DMS153 treated with DMSO at 0.1 percent for 48 hours (cell line): ENCODE measurements at regions not wholly inside any gene's neighbourhood (a gene's known extent, or its start where the extent isn't known, plus 50 kb on each side); places are given as distances from the start of the nearest gene placed in this dataset.
"Not testable (repeated sequence)": the region's sequence is repeated elsewhere in the genome, so short reads cannot be mapped to it uniquely, and the experiment has no call there.

Source experiments
- DNase-seq: peaks from one replicate; lab custom pipeline; 2025; ENCODE audit not compliant: unreplicated experiment; lab: John Stamatoyannopoulos, UW

DNA sequence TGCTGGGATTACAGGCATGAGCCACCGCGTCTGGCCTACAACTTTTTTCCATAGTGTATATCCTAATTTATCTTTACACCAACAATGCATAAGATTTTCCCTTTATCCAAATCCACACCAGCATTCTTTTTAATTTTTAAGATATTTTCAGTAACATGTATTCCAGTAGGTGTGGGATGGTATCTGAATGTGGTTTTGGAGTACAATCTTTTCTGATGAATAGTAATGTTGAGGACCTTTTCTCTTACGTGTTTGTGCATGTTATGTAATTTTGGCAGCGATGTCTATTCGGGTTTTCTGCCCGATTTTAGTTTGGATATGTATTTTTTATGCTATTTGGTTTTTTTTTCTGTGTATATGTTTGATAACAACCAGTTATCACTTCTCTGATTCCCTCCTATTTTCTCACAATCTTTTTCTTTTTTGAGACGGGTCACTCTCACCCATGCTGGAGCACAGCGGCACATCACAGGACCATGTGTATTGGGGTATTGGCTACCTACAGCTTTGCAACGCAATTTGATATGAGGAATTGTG, 114.6 kb upstream of the GRK3 start:
- no peak for DNase-seq

GRCh38 chr22:25451480-25452114, 112.9 kb upstream of the GRK3 start:
- no peak for DNase-seq

- no peak for DNase-seq
These were observed 112.3 kb upstream of the GRK3 start for GRCh38 chr22:25452116-25452700.

- DNase-seq, result no peak
These were observed 111.4 kb upstream of the GRK3 start for GRCh38 chr22:25453058-25453457.

DNA sequence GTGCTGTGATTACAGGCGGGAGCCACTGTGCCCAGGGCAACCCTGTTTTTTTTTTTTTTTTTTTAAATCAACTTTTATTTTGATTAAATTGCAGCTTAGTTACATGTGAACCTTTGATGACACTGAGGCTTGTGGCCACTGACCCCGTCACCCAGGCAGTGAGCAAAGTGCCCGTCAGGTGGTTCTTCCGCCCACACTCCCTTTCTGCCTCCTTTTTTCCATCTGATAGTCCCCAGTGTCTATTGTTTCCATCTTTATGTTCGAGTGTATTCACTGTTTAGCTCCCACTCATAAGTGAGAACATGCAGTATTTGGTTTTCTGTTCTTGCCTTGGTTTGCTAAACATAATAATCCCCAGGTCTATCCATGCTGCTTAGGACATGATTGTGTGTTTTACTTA, 110.9 kb upstream of the GRK3 start:
- no peak for DNase-seq

DNA sequence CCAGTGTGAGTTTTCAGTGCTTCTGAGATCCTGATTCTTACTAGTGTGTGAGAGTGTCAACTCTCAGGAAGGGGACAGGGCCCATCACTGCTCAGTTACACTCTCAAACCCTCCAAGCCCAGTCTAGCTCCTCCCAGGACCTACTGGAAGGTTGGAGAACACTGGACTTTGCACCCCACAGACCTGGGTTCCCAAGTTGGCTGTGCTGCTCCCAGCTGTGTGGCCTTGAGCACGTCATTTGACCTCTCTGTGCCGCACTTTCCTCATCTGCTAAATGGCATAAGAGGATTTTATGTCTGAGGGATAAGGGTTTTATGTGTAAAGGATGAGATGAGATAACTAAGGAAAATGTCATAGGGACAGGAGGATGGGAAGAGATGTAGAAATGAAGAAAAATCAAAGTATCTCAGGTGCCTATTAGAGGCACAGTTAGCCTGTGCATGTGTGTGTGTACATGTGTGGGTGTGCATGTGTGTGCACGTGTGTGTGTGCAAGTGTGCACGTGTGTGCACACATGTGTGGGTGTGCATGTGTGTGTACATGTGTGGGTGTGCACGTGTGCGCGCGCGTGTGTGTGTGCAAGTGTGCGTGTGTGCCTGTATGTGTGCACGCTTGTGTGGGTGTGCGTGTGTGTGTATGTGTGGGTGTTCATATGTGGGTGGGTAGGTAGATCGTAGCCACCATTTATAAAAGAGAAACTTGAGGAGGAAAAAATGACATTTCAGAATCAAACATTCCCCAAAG, 108.0 kb upstream of the GRK3 start:
- not testable (repeated sequence) for DNase-seq

- not testable (repeated sequence) for DNase-seq
These were observed 105.8 kb upstream of the GRK3 start for GRCh38 chr22:25458631-25459030.

DNA sequence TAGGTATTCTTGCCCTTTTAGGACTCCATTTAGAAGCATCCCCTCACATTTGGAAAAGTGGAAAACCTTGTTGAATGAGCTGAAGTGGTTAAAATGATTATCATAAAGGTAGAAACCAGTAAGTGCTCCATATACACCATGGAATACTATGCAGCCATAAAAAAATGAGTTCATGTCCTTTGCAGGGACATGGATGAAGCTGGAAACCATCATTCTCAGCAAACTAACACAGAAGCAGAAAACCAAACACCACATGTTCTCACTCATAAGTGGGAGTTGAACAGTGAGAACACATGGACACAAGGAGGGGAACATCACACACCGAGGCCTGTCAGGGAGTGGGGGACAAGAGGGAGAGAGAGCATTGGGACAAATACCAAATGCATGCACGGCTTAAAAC, 103.8 kb upstream of the GRK3 start:
- not testable (repeated sequence) for DNase-seq

- no peak for DNase-seq
These were observed 103.2 kb upstream of the GRK3 start for GRCh38 chr22:25461301-25461700.

DNA sequence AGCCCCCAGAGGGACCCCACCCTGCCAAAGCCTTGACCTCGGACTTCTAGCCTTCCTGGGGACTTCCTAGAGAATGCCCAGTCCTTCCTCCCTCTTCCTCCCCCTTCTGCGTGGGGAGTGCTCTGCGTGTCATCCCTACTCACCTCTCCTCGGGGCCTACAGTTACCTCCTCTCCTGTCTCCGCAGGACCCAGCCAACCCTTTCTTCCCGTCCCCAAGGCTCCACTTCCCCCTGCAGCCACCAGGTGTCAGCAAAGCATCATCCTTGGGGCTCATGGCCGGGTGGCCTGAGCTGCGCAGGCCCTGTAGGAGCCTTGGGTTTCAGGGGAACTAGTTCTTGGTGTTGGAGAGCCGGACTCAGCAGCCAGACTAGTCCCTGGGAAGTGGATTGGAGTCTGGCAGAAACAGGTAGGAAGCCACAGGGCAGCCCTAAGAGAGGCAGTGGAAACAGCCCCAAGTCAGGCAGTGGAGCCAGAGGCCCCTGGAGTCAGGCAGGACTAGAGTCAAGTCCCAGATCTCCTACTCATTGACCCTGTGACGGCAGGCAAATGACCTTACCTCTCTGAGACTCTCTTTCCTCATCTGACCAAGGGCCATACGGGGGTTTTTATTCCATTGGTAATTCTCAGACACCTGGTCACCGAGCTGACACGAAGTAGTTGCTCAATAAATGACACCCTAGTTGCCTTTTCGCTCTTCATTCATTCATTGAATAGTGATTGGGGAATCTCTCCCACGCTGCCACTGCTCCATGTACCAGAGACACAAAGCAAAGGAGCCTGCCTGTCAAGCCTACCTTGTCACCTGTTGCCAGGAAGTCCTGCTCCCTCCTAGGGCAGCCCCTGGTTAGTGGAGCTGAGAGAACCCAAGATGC, 101.8 kb upstream of the GRK3 start:
- peak; percentile 41 for DNase-seq

DNA sequence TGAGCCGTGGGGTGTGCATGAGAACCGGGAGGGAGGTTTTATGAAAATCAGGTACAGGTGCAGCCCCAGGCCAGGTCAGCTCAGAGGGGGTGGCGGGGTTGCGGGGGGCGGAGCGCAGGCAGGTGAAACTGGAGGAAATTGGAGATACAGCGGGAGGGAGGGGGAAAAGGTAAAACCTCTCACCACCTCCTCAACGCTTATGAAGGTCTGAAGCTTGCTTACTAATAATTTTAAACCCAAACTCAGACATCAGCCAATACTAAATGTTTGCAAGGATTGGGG, 101.2 kb upstream of the GRK3 start:
- DNase-seq, result not testable (repeated sequence)

DNA sequence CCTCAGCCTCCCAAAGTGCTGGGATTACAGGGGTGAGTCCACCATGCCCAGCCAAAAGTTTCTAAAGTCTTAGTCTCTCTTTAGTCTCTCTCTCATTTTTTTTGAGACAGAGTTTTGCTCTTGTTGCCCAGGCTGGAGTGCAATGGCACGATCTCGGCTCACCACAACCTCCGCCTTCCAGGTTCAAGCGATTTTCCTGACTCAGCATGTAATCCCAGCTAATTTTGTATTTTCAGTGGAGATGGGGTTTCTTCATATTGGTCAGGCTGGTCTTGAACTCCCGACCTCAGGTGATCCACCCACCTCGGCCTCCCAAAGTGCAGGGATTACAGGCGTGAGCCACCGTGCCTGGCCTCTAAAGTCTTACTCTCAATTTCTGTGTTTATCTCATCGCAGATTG, 100.1 kb upstream of the GRK3 start:
- DNase-seq, result not testable (repeated sequence)

DNA sequence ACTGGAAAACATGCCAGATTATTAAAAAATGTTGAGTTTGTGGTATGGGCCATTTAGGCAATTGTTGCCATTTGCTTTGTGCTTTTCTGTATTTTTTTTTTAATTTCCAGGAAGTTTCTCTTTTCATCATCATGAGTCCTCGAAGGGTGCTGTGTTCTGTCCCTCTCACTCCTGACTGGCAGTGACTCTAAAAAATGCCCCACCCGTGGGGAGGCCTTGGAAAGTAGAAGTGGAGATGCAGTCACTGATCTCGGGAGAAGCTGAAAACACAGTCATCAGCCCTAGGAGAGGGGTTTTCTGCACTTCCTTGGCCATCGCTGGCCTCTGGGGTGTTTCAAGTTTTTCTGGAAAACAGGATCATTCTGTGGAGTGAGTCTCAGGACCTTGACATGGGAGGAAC, 98.5 kb upstream of the GRK3 start:
- DNase-seq, result no peak

DNA sequence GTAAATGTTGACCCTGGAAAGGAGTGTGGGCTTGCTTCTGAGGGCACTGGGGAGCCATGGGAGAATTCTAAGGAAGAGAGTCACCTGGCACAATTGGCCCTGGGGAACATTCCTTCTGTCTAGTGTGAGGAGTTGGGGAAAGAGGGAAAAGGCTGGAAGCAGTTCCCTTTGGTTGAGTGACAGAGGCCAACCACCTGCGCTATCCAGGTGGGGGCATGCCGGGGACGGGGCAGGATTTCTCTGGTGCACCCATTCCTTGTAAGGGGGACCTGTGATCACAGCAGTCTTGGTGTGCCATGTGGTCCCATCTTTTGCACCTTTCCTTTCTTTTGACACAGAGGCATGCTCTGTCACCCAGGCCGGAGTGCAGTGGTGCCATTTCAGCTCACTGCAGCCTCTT, 92.1 kb upstream of the GRK3 start:
- DNase-seq, result no peak

DNA sequence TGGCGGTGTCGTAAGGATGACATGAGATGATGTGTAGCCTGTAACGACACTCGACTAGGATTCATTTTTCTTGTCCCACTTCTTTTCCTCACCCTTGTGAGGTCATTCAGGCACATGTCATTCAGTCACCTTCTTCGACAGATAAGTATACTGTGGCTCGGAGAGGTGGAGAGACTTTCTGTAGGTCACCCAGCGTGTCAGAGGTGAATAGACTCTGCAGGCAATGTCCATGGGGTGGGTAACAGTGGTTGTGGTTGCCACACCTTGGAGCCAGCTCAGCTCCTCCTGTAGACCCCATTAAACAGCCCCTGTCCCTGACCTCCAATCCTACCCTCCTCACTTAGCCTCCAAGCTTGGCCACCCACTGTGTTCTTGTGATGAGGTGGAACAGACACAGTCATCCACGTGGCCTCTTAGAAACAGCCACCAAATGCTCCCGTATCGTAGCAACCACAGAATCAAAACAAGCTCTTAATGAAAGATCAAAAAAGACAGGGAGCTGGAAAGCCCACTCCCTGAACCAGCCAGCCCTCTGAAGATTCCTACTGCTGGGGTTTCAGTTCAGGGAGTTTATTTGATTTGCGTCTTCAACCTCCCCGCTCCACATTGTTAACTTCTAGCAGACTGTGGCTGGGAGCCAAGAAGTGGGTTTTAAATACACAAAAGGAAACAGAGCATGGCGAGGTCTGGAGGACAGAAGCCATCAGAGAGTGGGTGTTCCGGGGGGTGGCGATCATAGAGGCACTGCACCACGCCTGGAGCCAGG, 89.0 kb upstream of the GRK3 start:
- DNase-seq, result peak; percentile 77

DNA sequence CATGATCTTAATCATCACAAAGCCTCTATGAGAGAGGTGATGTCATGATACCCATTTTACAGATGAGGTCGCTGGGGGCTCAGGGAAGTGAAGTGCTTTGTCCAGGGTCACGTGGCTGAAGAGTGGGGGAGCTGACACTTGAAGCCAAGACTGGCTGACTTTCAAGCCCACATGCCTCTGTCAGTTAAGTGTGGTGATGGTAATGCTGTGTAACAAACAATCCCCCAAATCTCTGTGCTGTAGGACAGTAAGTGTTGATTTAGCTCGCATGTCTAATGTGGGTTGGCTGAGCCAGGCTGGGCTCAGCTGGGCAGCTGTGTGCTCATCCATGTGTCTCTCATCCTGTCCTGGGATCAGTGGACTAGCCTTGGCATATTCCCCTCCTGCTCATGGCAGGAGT, 87.1 kb upstream of the GRK3 start:
- no peak for DNase-seq

GRCh38 chr22:25478111-25478510, 86.4 kb upstream of the GRK3 start:
- no peak for DNase-seq

DNA sequence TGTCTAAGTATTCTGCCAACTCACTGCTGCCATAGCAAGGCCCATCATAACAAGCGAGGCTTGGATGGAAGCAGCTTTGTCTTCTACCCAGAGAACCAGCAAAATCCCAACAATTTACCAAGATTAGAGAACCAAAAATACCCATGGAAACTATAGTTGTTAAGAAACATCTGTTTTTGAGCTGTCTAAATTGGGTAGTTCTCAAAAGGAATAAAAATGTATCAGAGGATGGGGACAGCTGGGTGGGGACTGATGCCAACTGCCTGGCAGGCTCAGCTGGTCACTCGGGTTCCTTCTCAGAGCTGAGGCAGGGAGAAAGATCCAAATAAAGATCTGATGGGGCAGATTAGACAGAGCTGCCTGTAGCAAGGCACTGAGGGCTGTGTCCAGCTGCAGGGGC, 85.9 kb upstream of the GRK3 start:
- no peak for DNase-seq

DNA sequence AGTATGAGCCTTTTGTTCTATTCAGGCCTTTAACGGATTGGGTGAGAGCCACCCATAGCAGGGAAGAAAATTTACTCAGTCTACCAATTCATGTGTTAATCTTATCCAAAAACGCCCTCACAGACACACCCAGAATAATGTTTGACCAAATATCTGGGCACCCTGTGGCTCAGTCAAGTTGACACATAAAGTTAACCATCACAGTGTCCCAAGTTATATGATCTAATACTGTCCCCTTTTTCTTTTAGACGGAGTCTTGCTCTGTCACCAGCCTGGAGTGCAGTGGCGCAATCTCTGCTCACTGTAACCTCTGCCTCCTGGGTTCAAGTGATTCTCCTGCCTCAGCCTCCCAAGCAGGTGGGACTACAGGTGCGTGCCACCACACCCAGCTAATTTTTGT, 83.6 kb upstream of the GRK3 start:
- DNase-seq, result not testable (repeated sequence)

- DNase-seq, result no peak
These were observed 82.2 kb upstream of the GRK3 start for GRCh38 chr22:25482091-25482760.
